ENCODE measurements at regions not wholly inside any gene's neighbourhood (a gene's known extent, or its start where the extent isn't known, plus 50 kb on each side); places are given as distances from the start of the nearest gene placed in this dataset.

DNA sequence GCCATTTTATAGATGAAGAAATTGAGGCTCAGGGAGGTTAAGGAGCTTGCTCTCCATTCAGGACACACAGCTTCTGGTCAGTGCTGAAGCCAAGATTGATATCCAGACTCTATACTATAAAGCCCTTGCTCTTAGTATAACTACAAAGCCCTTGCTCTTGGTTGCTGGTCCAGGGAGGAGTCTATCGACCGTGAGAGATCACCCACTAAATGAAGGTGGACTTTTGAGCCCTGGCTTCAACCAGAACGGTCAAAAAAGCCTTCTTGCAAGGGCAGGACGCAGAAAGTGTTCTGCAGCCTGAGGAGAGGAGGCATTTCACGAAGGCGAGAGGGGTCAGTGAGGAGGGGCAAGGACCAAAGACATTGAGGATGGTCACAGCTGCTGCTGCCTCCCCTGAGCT, 176.3 kb downstream of the CYP26A1 start:
- TF ChIP-seq, protein P1, sequence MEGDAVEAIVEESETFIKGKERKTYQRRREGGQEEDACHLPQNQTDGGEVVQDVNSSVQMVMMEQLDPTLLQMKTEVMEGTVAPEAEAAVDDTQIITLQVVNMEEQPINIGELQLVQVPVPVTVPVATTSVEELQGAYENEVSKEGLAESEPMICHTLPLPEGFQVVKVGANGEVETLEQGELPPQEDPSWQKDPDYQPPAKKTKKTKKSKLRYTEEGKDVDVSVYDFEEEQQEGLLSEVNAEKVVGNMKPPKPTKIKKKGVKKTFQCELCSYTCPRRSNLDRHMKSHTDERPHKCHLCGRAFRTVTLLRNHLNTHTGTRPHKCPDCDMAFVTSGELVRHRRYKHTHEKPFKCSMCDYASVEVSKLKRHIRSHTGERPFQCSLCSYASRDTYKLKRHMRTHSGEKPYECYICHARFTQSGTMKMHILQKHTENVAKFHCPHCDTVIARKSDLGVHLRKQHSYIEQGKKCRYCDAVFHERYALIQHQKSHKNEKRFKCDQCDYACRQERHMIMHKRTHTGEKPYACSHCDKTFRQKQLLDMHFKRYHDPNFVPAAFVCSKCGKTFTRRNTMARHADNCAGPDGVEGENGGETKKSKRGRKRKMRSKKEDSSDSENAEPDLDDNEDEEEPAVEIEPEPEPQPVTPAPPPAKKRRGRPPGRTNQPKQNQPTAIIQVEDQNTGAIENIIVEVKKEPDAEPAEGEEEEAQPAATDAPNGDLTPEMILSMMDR (IDR thresholded peaks at IDR 0.05) = no peak
- no peak for TF ChIP-seq POLR2A (IDR thresholded peaks at IDR 0.05)
